Activated CD8-positive, alpha-beta memory T cell treated with anti-CD3 and anti-CD28 coated beads for 24 hours (primary cell): ENCODE measurements at regions not wholly inside any gene's neighbourhood (a gene's known extent, or its start where the extent isn't known, plus 50 kb on each side); places are given as distances from the start of the nearest gene placed in this dataset.

Source experiments
- DNase-seq: peaks from one replicate; pipeline ENCODE4 v3.0.0-alpha.2; 2020

GRCh38 chr18:47530695-47531094 lies 279.2 kb upstream of the SKOR2 start:
- no peak for DNase-seq

- no peak for DNase-seq
Observed at GRCh38 chr18:47528343-47528742, 276.9 kb upstream of the SKOR2 start.

- no peak for DNase-seq
Observed at GRCh38 chr18:47526147-47526546, 274.7 kb upstream of the SKOR2 start.

- no peak for DNase-seq
Observed at GRCh38 chr18:47522359-47522758, 270.9 kb upstream of the SKOR2 start.

- DNase-seq, result no peak
Observed at GRCh38 chr18:47520263-47520662, 268.8 kb upstream of the SKOR2 start.

- DNase-seq, result no peak
Observed at GRCh38 chr18:47519706-47520105, 268.2 kb upstream of the SKOR2 start.

GRCh38 chr18:47519277-47519676 lies 267.8 kb upstream of the SKOR2 start:
- DNase-seq, result no peak

- DNase-seq, result no peak
Observed at GRCh38 chr18:47513614-47514013, 262.2 kb upstream of the SKOR2 start.

GRCh38 chr18:47512726-47513435 lies 261.4 kb upstream of the SKOR2 start:
- no peak for DNase-seq

- DNase-seq, result no peak
Observed at GRCh38 chr18:47512056-47512455, 260.6 kb upstream of the SKOR2 start.

GRCh38 chr18:47510831-47511230 lies 259.4 kb upstream of the SKOR2 start:
- no peak for DNase-seq

- no peak for DNase-seq
Observed at GRCh38 chr18:47507651-47508050, 256.2 kb upstream of the SKOR2 start.

- DNase-seq, result no peak
Observed at GRCh38 chr18:47506897-47507296, 255.4 kb upstream of the SKOR2 start.

GRCh38 chr18:47501946-47502345 lies 250.5 kb upstream of the SKOR2 start:
- no peak for DNase-seq

GRCh38 chr18:47500930-47501329 lies 249.5 kb upstream of the SKOR2 start:
- no peak for DNase-seq

GRCh38 chr18:47492691-47493090 lies 241.2 kb upstream of the SKOR2 start:
- DNase-seq, result no peak

- DNase-seq, result no peak
Observed at GRCh38 chr18:47490882-47491281, 239.4 kb upstream of the SKOR2 start.

GRCh38 chr18:47485221-47485797 lies 233.8 kb upstream of the SKOR2 start:
- DNase-seq, result no peak

GRCh38 chr18:47484068-47484467 lies 232.6 kb upstream of the SKOR2 start:
- DNase-seq, result no peak

GRCh38 chr18:47480166-47480565 lies 228.7 kb upstream of the SKOR2 start:
- no peak for DNase-seq

- no peak for DNase-seq
Observed at GRCh38 chr18:47471784-47472183, 220.3 kb upstream of the SKOR2 start.

GRCh38 chr18:47470941-47471340 lies 219.5 kb upstream of the SKOR2 start:
- no peak for DNase-seq

- DNase-seq, result no peak
Observed at GRCh38 chr18:47469576-47469975, 218.1 kb upstream of the SKOR2 start.

GRCh38 chr18:47461977-47462376 lies 210.5 kb upstream of the SKOR2 start:
- DNase-seq, result no peak

- DNase-seq, result no peak
Observed at GRCh38 chr18:47461406-47461948, 210.0 kb upstream of the SKOR2 start.
